IMR-90 (cell line): ENCODE measurements at regions not wholly inside any gene's neighbourhood (a gene's known extent, or its start where the extent isn't known, plus 50 kb on each side); places are given as distances from the start of the nearest gene placed in this dataset.

Source experiments
- ATAC-seq: fragments of 200-7000 bp; cut with Tn5 transposase; 2 replicates; pipeline ENCODE4 v1.9.1; 2020; ENCODE audit warnings: low read depth, mild to moderate bottlenecking, moderate library complexity
- BruUV-seq: library from RNA; stranded (reverse); fragments of 400-500 nt; replicated peaks from 2 replicates; lab custom pipeline; 2021; lab: Mats Ljungman, UMichigan
- CTCF ChIA-PET: fragments of 300-600 bp; formaldehyde crosslinking; extraction: SDS; loops from one replicate; lab custom pipeline; 2021; ENCODE audit warnings: antibody characterized with exemption; lab: Yijun Ruan, JAX
- POLR2A ChIA-PET: fragments of 300-600 bp; sonication (Branson Sonifier 250); formaldehyde crosslinking; loops from one replicate; lab custom pipeline; 2022; ENCODE audit warnings: antibody characterized with exemption; ENCODE audit not compliant: unreplicated experiment; lab: Charles Lee
- DNase-seq: peaks from one replicate; pipeline ENCODE4 v3.0.0; 2013
- H2AFZ ChIP-seq: replicated peaks from 2 replicates; pipeline ENCODE3; 2013; ENCODE audit warnings: low read length, mild to moderate bottlenecking; ENCODE audit not compliant: poor library complexity
- H2AK5ac ChIP-seq: 2 replicates; pipeline ENCODE4 v1.6.1; 2013; ENCODE audit warnings: low read depth, low read length, inconsistent platforms
- H2AK9ac ChIP-seq: replicated peaks from 2 replicates; pipeline ENCODE3; 2013; ENCODE audit warnings: mild to moderate bottlenecking, low read depth, low read length, moderate library complexity; ENCODE audit not compliant: poor library complexity
- H2BK120ac ChIP-seq: 2 replicates; pipeline ENCODE4 v1.6.1; 2013; ENCODE audit warnings: low read depth, low read length, inconsistent platforms
- H2BK15ac ChIP-seq: 3 replicates; pipeline ENCODE4 v1.6.1; 2013; ENCODE audit warnings: low read depth, low read length, inconsistent platforms
- H2BK20ac ChIP-seq: 2 replicates; pipeline ENCODE4 v1.6.1; 2013; ENCODE audit warnings: low read depth, mild to moderate bottlenecking, inconsistent platforms, low read length, moderate library complexity
- H2BK5ac ChIP-seq: 2 replicates; pipeline ENCODE4 v1.6.1; 2013; ENCODE audit warnings: mild to moderate bottlenecking, low read depth, low read length, inconsistent platforms; ENCODE audit not compliant: poor library complexity, severe bottlenecking
- H3K14ac ChIP-seq: replicated peaks from 2 replicates; pipeline ENCODE4 v1.6.1; 2013; ENCODE audit warnings: low read depth, low read length, inconsistent platforms
- H3K18ac ChIP-seq: 2 replicates; pipeline ENCODE4 v1.6.1; 2013; ENCODE audit warnings: low read depth, low read length, control low read depth
- H3K23ac ChIP-seq: 2 replicates; pipeline ENCODE4 v1.6.1; 2013; ENCODE audit warnings: low read depth, low read length, inconsistent platforms
- H3K27ac ChIP-seq: 2 replicates; pipeline ENCODE4 v1.5.1; 2013; ENCODE audit warnings: mild to moderate bottlenecking, control low read depth, low read length; ENCODE audit not compliant: insufficient read depth
- H3K27me3 ChIP-seq: 2 replicates; pipeline ENCODE4 v1.6.1; 2013; ENCODE audit warnings: low read length; ENCODE audit not compliant: control insufficient read depth, insufficient read depth
- H3K36me3 ChIP-seq: 2 replicates; pipeline ENCODE4 v1.6.1; 2013; ENCODE audit warnings: low read length, mixed read lengths; ENCODE audit not compliant: control insufficient read depth, insufficient read depth
- H3K4ac ChIP-seq: 2 replicates; pipeline ENCODE4 v1.6.1; 2013; ENCODE audit warnings: low read depth, low read length, inconsistent platforms
- H3K4me1 ChIP-seq: 2 replicates; pipeline ENCODE4 v1.6.1; 2013; ENCODE audit warnings: low read length, mixed read lengths; ENCODE audit not compliant: control insufficient read depth, insufficient read depth
- H3K4me2 ChIP-seq: 2 replicates; pipeline ENCODE4 v1.6.1; 2013; ENCODE audit warnings: low read depth, mild to moderate bottlenecking, control low read depth, low read length, moderate library complexity
- H3K4me3 ChIP-seq: 2 replicates; pipeline ENCODE4 v1.5.1; 2013; ENCODE audit warnings: low read depth, mild to moderate bottlenecking, control low read depth, low read length, moderate library complexity; ENCODE audit not compliant: insufficient read depth
- H3K56ac ChIP-seq: 2 replicates; pipeline ENCODE4 v1.6.1; 2013; ENCODE audit warnings: low read length, inconsistent platforms; ENCODE audit not compliant: insufficient read depth; ENCODE audit errors: extremely low read depth
- H3K79me1 ChIP-seq, 2 experiments: 2 replicates each; pipeline ENCODE4 v1.6.1; 2013; ENCODE audit warnings: low read length in 2 of 2, inconsistent platforms in 1 of 2, low read depth in 1 of 2
- H3K9ac ChIP-seq: 2 replicates; pipeline ENCODE4 v1.6.1; 2013; ENCODE audit warnings: low read depth, low read length, control low read depth
- H3K9me1 ChIP-seq: 2 replicates; pipeline ENCODE4 v1.6.1; 2013; ENCODE audit warnings: low read length, inconsistent platforms; ENCODE audit not compliant: insufficient read depth
- H3K9me3 ChIP-seq: 2 replicates; pipeline ENCODE4 v1.6.1; 2013; ENCODE audit warnings: low read length; ENCODE audit not compliant: control insufficient read depth, insufficient read depth
- H4K20me1 ChIP-seq: 2 replicates; pipeline ENCODE4 v1.6.1; 2013; ENCODE audit warnings: low read length, inconsistent platforms; ENCODE audit not compliant: insufficient read depth
- H4K5ac ChIP-seq: 2 replicates; pipeline ENCODE4 v1.6.1; 2013; ENCODE audit warnings: mild to moderate bottlenecking, low read depth, low read length, control low read depth
- H4K8ac ChIP-seq, 2 experiments: 2 replicates each; pipeline ENCODE4 v1.6.1; 2013; ENCODE audit warnings: low read depth in 2 of 2, low read length in 2 of 2, control low read depth in 1 of 2, inconsistent platforms in 1 of 2
- H4K91ac ChIP-seq: 2 replicates; pipeline ENCODE4 v1.6.1; 2013; ENCODE audit warnings: low read depth, low read length, inconsistent platforms; ENCODE audit not compliant: insufficient read depth
- FOS ChIP-seq: fragments of 150-350 bp; IDR thresholded peaks from 2 replicates; pipeline ENCODE4 v1.6.1; 2016; ENCODE audit warnings: low read depth, low read length
- WGBS, 2 experiments: methylation state at CpG; one replicate each; pipeline versions ENCODE4 v1.1.5 to v1.1.7; 2013; ENCODE audit warnings: missing lambda C conversion rate in 2 of 2; ENCODE audit not compliant: insufficient read length in 1 of 2; ENCODE audit errors: extremely low coverage in 2 of 2; 5-methylcytosine and 5-hydroxymethylcytosine counted together
- dilution Hi-C: fragments of 300-500 bp; cut with HindIII; formaldehyde crosslinking; loops from one replicate; pipeline ENCODE4 v1.14.3; 2018; ENCODE audit warnings: low sequenced_read_pairs; ENCODE audit not compliant: unreplicated experiment
- in situ Hi-C: fragments of 300-500 bp; cut with MboI; formaldehyde crosslinking; loops from 3 replicates; pipeline ENCODE4 v1.14.3; 2019; ENCODE audit warnings: low sequenced_read_pairs, inconsistent platforms, mixed read lengths
- intact Hi-C: fragments of 100-400 bp; cut with micrococcal nuclease; formaldehyde crosslinking; loops from 2 replicates; pipeline ENCODE4 v1.10.0; 2022
- TF ChIP-seq, protein P1 (sequence below): fragments of 150-350 bp; IDR thresholded peaks from 2 replicates; pipeline ENCODE4 v1.6.1; 2016; ENCODE audit warnings: low read depth, mild to moderate bottlenecking, low read length, moderate library complexity, borderline replicate concordance

DNA sequence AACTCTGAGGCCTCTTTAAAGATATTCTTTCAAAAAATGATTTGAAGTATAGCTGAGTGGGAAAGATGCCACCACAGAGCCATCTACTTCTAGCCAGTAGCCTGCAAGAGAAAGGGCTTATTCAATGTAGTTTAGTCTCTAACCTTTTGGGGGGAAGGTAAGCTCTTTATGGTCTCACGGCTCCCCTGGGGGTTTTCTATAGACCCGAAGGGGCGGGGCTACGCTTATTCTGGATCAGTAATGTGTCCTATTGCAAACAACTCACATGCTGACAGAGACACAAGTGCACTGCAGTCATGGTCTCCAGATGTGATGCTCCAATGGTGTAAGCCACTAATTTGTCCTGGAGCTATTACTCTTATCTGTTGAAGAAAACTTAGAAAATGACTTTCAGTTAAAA is 53.4 kb upstream of the RPS23 start:
- BruUV-seq = no TSS peak
- H3K9ac ChIP-seq = no peak overlapping the region
- no peak overlapping the region for H4K8ac ChIP-seq
- CTCF ChIA-PET = no interaction called here
- no peak for TF ChIP-seq FOS
- TF ChIP-seq, protein P1, sequence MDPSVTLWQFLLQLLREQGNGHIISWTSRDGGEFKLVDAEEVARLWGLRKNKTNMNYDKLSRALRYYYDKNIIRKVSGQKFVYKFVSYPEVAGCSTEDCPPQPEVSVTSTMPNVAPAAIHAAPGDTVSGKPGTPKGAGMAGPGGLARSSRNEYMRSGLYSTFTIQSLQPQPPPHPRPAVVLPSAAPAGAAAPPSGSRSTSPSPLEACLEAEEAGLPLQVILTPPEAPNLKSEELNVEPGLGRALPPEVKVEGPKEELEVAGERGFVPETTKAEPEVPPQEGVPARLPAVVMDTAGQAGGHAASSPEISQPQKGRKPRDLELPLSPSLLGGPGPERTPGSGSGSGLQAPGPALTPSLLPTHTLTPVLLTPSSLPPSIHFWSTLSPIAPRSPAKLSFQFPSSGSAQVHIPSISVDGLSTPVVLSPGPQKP = no peak
- no peak overlapping the region for H2BK120ac ChIP-seq
- POLR2A ChIA-PET = no interaction called here
- H2BK5ac ChIP-seq = no peak overlapping the region
- H3K36me3 ChIP-seq = no peaks in the 10 kb centered on the region
- H2BK15ac ChIP-seq = no peak overlapping the region
- no peak overlapping the region for H2BK20ac ChIP-seq
- DNase-seq (no peak), ATAC-seq (no peak)
- intact Hi-C loops = no loop called here
- no peak overlapping the region for H3K4me3 ChIP-seq
- 100% methylated on average over 1 of the region's 4 CpGs; no CpG with 5 or more reads in 1 of the 2 experiments for WGBS, 2 experiments
- H2AK9ac ChIP-seq = no peak overlapping the region
- H3K9me1 ChIP-seq = peaks cover 7% of the 10 kb centered on the region
- no peaks in the 10 kb centered on the region for H3K79me1 ChIP-seq
- H3K27me3 ChIP-seq = no peaks in the 10 kb centered on the region
- no peak overlapping the region for H3K56ac ChIP-seq
- H2AK5ac ChIP-seq = no peak overlapping the region
- H4K5ac ChIP-seq = no peak overlapping the region
- no peaks in the 10 kb centered on the region for H3K9me3 ChIP-seq
- no peak overlapping the region for H3K4me2 ChIP-seq
- in situ Hi-C loops = no loop called here
- H3K23ac ChIP-seq = no peak overlapping the region
- no peak overlapping the region for H3K14ac ChIP-seq
- H3K4me1 ChIP-seq = peaks cover 19% of the 10 kb centered on the region
- no peak overlapping the region for H3K18ac ChIP-seq
- no peak overlapping the region for H3K27ac ChIP-seq
- no peak overlapping the region for H4K91ac ChIP-seq
- dilution Hi-C loops = no loop called here
- no peak overlapping the region for H3K4ac ChIP-seq
- H4K20me1 ChIP-seq = no peaks in the 10 kb centered on the region; the same call in 1 of the 2 replicates
- H2AFZ ChIP-seq = no peak overlapping the region
